GM21723 (cell line): ENCODE measurements at regions not wholly inside any gene's neighbourhood (a gene's known extent, or its start where the extent isn't known, plus 50 kb on each side); places are given as distances from the start of the nearest gene placed in this dataset.

ENCODE experiments used
- ATAC-seq: cut with Tn5 transposase; IDR thresholded peaks from one replicate; pipeline ENCODE4 v1.9.1; 2021; ENCODE audit warnings: mild to moderate bottlenecking, moderate library complexity; ENCODE audit not compliant: unreplicated experiment

DNA sequence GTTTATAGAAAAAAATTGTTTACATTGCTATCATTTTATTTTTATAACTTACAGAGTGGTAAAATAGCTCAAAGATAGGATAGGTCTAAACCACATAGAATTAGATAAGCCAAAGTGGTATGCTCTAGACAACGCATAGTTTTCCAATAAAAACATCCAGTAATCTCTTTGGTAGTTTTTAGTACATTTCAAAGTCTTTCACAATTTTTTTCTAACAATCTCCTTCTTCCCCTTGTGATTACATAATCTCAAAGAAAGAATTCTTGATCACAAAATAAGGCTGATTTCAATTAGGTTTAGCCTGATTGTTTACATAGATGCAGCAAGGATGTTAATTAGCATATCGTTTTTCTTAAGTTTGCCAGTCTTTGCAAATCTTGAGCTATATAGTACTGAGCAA lies 460.0 kb downstream of the FUT8 start:
- no peak for ATAC-seq

DNA sequence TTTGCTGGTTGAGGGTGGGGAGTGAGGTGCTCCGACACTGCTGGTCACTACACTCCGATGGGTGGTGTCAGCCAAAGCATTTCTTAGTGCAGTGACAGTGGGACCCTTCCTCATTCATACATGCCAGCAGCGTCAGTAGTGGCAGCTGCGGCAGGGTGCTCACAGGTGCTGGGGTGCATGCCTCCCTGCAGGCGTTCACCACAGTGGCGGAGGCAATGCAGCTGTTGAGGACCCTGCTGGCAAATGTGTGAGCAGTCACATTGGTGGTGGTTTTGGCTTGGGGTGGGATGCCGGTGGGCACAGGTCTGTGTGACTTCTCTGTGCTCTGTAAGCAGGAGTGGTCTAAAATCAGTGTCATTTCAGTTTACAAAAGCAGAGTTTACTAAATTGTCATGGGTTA lies 464.6 kb downstream of the FUT8 start:
- ATAC-seq: no peak

DNA sequence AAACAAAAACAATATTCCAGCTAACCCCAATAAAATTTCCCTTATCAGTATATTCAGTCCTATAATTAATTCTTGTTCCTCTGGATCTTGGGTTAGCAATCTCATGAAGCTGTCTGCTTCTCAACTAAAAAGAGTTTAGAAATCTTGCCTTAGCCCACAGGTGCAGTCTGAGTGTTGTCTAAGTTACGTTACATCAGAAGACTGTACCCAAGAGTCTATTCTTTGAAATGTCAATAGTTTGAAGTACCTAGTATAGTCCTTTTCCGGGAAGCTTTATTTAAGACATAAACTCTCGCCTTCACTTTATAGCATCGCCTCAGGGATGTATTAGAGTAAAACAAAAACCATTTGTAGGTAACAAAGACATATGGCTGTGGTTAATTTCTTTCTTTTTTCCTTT lies 465.1 kb downstream of the FUT8 start:
- no peak for ATAC-seq

DNA sequence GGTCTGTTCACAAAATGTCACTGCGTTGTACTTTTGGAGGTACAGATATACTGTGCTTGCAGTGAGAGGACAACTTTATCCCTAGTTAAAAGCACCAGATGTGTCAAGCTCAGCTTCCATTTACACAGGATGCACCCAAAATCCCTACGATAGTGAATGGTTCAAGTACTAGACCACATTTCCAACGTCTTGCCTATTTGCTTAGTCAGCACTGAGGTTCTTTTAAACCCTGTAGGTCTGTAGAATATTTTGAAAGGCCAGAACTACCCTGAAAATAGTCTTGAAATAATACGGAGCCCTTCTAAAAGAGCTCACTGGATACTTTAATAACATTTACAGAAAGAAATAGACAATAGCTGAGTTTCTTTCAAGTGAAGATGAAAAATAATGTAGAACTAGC lies 466.1 kb downstream of the FUT8 start:
- ATAC-seq: no peak

DNA sequence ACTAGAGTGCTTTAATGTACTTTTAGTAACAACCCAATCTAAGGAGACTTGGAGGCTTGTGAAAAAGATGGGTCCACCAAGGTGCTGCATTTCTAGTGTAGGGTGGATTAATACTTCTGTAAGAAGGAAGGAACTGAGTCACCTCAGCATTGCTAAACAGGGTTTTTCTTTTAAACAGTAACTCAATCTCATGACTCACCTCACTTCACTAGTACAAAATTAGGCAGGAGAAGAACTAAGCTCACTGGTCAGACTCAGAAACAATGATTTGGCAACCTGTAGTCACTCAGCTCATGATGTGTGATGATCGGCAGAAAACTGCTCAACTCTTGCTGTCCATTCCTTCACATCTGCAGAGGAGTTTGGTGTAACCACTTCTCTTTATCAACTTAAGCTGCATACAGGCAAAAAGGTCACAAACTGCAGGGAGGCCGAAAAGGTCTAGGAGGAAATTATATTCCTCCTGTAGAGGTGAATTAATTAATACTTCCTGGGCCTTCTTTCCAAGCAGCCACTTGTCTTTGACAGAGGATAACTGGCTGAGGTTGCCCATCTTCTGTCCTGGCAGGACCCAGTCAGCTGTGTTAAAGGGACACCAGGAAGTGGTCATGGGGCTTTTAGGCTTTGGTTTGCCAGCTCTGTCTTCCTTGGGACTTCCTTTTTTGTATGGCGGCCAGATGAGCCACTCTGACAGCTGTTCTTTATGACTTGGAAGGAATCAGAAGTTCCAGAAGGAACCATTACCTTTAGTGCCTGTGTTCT lies 466.9 kb downstream of the FUT8 start:
- no peak for ATAC-seq

DNA sequence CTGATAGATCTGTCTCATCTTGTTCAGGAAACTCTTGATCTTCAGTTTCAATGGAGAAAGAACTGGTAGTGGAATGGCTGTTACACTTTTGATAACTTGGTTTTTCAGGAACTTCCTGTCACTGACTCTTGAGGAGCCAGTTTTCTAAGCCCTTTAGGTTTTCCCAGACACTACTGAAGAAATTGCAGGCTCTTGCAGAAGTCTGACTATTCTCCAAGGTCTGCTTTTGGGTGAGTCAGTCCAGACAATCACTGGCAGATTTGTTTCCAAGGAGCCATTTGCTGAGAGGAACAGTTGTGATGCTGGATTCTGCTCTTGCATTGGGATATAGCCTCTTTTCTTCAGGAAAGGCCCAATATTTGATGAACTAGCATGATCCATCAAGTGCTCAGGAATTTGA lies 468.0 kb downstream of the FUT8 start:
- no peak for ATAC-seq

DNA sequence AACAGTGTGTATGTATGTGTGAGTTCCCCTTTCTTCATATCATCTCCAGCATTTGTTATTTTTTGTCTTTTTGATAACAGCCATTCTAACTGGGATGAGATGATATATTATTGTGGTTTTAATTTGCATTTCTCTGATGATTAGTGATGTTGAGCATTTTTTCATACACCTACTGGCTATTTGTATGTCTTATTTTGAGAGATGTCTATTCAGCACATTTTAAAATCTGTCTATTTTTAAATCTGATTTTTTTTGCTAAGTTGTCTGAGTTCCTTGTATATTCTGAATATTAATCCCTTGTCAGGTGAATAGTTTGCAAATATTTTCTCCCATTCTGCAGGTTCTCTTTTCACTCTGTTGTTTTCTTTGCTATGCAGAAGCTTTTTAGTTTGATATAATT lies 469.1 kb downstream of the FUT8 start:
- no peak for ATAC-seq

DNA sequence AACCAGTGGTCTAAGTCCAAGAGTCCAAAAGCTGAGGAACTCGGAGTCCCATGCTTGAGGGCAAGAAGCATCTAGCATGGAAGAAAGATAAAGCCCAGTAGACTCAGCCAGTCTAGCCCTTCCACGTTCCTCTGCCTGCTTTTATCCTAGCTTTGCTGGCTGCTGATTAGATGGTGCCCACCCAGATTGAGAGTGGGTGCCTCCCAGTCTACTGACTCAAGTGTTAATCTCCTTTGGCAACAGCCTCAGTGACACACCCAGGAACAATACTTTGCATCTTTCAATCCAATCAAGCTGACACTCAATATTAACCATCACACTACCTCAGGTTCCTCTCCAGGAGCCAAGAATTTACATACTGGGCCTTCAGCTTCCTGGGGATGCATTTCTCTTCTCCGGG lies 476.1 kb downstream of the FUT8 start:
- no peak for ATAC-seq

DNA sequence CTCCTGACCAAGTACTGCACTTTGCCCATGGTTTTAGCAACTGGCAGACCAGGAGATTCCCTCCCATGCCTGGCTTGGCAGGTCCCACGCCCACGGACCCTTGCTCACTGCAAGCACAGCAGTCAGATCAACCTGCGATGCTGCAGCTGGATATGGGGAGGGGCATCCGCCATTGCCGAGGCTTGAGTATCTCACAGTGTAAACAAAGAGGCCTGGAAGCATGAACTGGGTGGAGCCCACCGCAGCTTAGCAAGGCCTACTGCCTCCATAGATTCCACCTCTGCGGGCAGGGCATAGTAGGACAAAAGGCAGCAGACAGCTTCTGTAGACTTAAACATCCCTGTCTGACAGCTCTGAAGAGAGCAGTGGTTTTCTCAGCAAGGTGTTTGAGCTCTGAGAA lies 479.8 kb downstream of the FUT8 start:
- no peak for ATAC-seq

DNA sequence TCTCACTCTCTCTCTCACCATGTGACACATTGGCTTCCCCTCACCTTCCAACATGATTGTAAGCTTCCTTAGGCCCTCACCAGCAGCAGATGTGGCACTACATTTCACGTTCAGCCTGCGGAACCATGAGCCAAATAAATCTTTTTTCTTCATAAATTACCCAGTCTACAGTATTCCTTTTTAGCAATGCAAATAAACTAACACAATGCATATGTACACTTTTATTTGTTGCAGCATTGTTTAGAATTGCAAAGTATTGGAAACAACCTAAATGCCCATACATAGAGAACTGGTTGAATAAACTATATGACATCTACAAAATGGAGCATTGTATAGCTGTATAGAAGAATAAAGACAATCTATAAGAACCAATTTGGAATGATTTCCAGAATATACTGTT lies 487.6 kb downstream of the FUT8 start:
- ATAC-seq: no peak

DNA sequence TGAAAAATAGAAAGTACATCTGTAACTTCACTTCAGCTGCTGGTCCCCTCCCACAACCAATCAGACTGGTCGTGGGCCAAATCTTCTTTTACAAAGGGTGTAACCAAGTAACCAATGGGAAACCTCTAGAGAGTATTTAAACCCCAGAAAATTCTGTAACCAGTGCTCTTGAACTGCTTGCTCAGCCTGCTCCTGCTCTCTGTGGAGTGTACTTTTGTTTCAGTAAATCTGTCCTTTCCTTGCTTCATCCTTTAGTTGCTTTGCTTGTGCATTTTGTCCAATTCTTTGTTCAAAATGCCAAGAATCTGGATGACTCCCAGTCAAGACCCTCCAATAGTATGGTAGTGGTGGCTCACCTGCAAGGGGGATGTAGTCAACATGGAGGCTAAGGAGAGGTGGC lies 489.1 kb downstream of the FUT8 start:
- ATAC-seq: no peak

DNA sequence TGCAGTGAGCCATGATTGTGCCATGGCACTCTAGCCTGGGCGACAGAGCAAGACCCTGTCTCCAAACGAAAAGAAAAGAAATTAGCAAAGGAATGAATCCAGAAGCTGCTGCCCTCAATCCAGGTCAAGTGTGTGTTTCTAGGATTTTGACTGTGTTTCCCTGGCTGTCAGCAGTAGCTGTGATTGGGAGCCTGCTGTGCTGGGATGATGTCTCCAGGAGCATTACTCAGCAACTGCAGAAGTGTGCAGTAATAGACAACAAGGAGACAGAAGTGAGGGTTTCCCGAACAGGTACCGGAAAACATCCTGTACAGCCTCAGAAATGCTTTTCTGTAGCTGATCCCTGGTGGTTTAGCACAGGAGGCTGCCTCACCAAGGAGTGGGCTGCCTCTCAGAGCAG lies 492.5 kb downstream of the FUT8 start:
- no peak for ATAC-seq

DNA sequence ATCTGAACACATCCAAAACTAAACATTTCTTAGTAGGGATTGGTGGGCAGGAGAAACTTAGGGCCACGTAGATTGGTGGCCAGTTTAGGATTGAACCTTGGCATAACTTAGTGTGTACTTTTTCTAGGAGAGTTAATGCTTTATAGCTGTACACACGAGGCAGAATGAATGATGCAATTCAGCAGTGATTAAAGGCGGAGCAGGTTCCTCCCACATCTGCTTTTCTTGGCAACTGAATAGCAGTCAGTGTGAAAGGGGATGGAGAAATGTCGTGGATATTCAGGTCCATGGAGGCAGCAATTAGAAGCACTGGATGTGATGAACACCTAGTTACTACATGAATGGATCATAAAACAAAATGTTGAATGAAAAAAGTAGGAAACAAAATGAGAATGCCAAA lies 493.8 kb downstream of the FUT8 start:
- ATAC-seq: no peak

DNA sequence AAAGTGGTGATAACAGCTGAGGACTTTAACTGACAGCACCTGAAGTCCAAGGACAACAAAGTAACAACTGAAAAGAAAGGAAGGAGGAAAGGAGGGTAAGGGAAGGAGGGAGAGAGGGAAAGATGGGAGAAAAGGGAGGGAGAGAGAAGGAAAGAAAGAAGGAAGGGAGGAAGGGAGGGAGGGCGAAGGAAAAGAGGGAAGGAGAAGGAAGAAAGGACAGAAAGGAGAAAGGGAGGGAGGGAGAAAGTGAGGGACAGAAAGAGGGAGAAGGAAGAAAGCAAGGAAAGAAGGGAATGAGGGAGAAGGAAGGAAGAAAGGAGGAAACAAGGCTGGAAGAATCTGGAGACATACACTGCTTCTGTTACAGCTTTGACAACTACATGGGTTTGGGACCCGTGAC lies 494.4 kb downstream of the FUT8 start:
- no peak for ATAC-seq

DNA sequence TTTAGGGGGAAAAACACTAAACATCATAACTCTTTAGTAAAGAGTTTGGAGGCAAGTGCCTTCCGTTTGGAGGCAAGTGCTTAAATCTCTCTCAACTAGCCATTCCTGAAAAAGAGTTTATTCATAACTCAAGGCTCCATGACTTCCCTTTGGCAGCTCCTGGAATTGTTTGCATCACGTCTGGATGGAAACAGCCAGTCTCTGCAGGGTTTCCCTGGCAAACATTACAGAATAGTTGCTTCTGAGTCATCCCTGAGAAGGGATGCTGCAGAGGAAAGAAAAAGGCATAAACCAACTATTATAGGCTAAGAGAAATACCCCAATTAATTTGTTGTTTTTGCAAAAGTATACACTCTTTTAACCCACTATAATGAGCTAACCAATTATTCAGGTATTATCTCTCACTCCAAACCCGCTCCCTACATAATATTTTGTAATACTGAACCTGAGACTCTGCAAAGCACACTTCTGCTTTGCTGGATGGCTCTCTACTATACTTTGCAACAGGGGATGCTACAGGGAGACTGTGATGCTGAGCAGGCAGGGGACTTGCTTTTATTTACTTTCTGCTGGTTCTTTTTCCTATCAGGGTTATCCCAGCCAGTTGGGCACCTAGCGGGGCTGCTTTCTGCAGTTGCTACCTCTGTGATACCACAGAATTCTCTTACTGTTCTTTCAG lies 497.7 kb downstream of the FUT8 start:
- no peak for ATAC-seq

DNA sequence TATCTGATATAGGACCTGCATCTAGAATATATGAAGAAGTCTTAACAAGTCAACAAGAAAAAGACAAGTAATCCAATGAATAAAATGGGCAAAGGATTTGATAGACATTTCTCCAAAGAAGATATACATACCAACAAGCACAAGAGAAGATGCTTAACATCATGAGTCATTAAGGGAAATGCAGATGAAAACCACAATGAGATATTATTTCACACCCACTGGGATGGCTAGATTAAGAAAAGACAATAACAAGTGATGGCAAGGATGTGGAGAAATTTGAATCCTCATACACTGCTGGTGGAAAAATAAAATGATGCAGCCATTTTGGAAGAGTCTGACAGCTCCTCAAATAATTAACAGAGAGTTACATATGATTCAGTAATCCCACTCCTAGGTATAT lies 502.6 kb downstream of the FUT8 start:
- no peak for ATAC-seq

DNA sequence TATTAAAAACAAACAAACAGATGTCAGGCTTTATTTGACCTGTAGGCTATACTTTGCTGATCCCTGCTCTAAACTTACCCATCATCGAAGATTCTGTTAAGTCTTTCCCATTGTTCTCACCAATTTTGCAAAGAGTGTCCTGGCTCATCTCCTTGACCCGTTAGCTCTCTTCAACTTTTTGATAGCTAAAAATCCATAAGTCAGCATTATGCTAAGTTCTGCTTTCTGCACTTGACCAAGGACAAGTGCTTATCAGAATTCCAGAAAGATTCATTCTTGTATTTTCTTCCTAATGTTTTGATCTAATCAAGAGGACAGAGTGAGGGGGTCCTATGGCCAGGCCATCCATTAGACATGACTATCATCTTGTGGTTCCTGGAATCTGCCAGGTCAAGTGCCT lies 503.5 kb downstream of the FUT8 start:
- ATAC-seq: no peak

DNA sequence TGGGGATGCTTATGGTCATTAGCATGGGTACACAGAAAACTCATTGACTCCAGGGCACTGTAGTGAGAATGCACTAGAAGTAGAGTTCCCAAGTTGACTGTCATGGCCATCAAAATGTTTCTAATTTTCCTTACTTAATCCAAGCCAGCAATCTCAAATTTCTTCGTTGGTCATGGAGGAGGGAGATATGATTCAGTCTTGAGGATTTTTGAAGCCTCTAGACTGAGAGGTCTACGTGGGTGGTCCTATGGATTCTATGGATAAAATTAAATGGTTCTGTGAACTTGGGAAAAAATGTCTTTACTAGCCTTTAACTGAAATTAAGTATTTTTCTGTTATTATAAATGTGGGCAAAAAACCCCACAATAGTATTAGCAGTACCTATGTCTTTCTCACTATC lies 508.5 kb downstream of the FUT8 start:
- no peak for ATAC-seq

DNA sequence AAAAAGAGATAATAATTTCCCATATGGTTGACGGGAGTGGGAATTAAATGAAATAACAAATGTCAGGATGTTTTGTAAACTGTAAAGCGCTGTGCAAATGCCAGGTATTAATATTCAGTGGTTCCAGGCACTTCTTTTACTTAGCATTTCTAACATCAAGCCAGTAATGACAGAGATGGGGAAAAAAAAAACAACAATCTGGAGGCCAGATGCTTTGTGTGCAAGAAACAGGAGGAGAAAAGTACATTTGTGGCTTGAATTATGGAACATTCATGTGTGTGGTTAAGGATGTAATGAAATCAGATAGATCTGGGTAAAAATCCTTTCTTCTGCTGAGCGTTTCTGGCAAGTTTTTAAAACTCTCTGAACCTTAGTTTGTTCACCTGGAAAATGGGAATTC lies 509.6 kb downstream of the FUT8 start:
- ATAC-seq: no peak

DNA sequence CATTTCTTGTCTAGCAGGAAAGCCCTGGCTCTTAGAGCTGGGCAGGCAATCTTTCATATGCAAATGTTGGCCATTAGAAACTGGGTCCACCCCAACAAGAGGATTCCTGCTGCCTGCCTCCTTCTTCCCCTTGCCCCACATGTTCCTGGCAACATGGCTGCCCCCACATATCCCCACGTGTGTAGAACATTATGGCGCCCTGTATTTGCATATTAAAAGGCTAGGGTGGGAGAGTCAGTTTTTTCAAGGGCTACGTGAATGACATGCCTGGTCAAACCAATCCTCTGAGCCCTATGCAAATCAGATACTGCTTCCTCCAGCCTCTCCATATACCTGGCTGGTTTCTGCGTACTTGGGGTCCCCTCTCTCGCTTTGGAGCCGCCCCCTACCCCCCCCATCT lies 514.0 kb downstream of the FUT8 start:
- ATAC-seq: no peak

DNA sequence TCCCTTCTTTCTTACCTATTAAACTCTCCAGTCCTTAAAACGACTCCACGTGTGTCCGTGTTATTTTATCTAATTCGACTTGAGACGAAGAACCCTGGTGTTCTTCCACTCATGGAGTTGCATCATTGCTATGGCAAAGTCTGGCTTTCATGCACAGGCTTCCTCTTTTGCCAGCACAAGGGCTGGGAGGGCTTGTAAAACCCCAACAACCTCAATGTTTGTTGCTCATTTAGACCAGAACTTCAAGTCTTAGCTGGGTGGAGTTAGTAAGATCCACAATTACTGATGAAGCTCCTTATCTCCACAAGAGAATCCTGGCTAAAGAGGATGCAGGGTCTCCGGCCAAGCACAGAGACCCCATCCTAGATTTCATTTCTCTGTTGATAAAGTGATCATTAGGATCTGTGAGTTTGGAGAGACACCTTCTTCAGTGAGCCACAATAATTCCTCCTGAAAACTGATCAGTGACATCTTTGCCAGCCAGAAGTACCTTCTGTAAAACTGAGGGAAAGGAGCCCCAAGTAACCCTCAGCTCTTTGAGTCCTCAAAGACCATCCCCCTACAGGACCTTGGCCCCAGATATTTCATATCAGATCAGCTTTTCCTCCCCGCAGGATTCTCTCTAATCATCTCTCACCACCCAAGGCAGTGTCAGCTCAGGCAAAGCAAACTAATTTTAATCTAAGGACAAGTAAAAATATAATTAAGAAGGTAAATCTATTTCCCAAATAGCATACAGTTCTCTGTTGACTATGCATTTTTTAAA lies 514.6 kb downstream of the FUT8 start:
- no peak for ATAC-seq

DNA sequence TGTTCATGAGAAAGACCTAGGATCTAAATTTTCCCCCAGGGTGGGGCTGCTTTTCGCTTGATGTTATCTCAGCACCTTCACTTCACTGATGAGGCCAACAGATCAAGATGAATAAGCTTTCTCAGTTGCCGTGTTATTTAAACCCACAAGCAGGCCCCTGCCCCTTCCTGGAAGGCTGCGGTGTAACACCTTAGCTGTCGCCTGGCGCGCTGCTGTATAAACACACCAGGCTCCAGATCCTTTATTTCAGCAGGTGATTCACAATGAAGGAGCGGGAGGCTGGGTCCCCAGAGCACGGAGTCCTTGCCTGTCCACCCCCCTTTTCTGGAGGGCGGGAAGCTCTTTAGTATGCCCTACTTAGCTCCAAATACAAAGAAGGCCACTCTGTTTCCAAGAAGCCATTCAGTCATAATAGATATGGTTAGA lies 515.4 kb downstream of the FUT8 start:
- ATAC-seq: no peak
